ENCODE measurements at regions not wholly inside any gene's neighbourhood (a gene's known extent, or its start where the extent isn't known, plus 50 kb on each side); places are given as distances from the start of the nearest gene placed in this dataset.
"Not testable (repeated sequence)": the region's sequence is repeated elsewhere in the genome, so short reads cannot be mapped to it uniquely, and the experiment has no call there.

DNA sequence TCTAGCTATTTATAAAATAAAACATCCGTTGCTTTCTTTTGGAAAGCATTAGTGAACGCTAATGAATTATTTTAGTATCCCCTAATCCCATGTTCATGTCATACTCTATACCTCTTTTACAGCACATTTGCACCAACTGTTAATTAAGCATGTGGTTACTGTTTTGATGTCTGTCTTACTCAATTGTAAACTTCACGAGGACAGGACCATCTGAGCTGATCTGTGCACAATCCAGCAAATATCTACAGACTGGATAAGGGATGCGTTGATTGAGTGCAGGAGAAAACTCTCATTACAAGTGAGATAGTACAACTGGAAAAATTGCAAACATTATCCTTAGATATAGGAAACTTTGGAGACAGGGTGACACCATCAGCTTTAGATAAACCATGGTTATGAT lies 201.1 kb downstream of the PCDH20 start:
- DNase-seq, result no peak

DNA sequence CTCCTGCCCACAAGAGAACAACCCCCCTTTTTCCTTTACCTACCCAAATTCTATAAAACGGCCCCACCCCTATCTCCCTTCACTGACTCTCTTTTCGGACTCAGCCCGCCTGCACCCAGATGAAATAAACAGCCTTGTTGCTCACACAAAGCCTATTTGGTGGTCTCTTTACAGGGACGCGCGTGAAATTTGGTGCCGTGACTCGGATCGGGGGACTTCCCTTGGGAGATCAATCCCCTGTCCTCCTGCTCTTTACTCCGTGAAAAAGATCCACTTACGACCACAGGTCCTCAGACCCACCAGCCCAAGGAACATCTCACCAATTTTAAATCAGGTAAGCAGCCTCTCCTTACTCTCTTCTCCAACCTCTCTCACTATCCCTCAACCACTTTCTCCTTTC lies 209.8 kb downstream of the PCDH20 start:
- DNase-seq, result not testable (repeated sequence)

DNA sequence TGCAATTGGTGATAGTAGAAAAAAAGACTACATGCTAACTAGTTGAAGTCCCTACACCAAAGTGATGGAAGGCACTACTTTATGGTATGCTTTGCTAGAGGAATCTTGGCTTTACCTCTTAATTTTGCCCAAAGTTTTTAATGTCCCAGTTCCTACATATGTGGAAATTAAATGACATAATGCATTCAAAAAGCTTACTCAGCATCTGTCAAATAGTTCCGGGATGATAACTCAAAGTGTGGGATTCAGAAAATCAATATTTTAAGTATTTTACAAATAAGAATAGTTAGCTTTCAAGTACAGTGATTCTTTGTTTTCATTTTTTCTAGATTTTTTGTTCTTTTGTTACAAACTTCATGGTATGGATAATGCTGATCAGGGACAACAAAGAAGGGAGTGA lies 211.6 kb downstream of the PCDH20 start:
- no peak for DNase-seq

DNA sequence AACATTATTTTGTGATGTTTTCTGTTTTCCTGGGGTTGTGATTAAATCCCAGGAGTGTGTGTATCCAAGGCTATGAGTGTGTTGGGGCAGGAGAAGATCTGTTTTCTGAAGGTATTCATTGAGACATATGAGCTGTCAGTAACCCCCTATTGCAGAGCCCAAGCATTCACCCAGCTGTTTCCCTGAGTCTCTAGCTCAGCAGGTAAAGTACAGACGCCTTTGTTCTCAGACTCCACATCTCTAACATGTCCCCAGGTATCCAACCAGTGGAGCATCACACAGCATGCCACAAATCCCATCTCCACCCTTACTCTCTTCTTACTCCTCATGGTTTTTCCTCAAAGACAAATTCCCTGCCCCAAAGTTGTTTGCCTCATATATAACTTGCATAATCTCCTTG lies 213.6 kb downstream of the PCDH20 start:
- no peak for DNase-seq

DNA sequence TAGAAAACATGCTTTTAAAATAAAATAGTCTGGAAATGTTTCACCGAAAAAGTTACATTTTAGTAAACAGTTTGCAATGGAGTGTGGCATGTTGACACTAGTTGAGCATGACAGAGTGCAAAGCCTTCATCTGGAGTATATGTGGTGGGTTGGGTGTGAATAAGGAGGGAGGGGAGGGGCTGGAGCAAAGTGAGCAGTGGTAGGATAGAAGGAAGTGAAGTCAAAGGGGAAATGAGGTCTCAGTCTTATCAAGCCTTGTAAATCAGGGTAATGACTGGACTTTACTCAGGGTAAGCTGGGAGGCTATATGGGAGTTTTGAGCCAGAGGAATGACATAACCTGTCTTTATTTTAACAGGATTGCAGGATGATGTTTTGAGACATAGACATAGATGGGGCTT lies 222.8 kb downstream of the PCDH20 start:
- no peak for DNase-seq

DNA sequence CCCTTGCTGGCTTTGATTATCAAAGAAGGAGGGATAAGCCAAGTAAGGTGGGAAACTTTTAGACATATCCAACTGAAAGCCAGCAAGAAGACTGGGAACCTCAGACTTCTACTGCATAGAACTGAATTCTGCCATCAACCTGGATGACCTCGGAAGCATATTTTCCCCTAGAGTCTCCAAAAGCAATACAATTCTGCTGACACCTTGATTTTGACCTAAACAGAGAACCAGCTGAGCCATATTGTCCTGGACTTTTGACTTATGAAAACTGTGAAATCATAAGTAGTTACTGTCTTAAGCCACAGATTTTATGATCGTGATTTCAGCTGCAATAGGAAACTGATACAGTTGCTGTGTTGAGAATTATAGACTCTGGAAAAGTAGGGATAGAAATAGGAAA lies 227.6 kb downstream of the PCDH20 start:
- no peak for DNase-seq

DNA sequence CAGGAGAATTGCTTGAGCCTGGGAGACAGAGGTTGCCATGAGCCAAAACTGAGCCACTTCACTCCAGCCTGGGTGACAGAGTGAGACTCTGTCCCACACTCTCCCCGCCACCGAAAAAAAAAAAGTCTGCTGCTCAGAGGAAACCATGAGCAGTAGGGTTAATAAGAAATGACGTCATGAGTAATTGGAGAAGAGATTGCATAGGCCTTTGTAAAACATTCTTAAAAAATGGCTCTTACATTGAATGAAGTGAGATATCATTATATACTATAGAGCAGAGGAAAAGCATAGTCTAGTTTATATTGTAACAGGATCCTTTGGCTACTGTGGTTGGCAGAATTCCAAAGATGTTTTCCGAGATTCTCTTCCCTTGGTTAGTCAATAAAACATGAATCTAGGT lies 228.2 kb downstream of the PCDH20 start:
- no peak for DNase-seq

DNA sequence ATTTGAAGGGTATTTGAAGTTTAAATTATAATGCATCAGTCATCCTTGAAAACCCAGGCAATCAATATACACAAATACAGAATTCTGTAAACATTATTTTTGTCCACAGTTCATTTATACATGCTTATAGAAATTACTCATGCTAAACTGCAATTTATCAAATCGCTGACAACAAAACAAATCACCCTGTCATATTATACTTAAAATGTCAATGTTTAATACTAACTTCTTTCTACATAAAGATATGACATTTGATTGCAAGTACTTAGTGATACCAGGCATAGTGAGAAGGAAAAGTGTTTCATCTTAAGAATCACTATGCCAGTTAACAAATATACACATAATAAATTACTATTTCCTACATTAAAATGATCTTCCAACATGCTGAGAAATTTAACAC lies 232.0 kb downstream of the PCDH20 start:
- DNase-seq, result no peak

DNA sequence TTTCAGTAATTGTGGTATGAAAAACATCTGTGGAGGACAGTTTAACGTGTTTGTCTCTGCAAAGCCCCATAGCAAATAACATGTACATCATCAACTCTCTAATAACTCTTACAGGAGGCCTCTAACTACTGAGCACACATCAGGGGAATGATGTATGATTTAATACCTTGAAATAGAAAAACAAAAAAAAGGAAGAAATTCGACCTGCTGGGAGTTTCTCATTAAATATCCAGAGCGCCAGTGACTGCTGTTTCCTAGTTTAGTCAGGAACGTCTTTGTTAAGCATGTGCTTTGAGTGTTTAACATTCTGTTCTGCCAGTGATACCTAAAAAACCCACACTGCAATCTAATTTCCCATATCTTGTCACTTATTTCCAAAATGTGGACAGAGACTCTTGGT lies 235.4 kb downstream of the PCDH20 start:
- no peak for DNase-seq

DNA sequence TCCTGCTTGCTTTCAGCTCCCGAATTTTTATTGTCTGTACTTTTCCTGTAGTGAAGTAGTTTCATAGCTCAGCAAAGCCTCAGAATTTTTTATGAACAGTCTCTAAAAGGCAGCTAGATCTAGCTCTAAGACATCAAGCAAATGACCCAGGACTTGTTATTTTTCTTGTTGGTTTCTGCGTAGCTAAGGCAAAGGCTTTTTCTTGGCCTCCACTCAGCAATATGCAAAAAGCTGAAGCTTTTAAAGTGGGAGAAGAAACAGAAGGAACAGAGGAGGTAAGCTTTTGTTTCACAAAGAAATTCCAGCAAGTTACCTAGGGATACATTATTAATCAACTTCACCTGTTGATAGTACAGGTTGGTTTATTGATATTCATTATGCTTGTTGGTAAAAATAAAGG lies 235.9 kb downstream of the PCDH20 start:
- DNase-seq, result no peak

DNA sequence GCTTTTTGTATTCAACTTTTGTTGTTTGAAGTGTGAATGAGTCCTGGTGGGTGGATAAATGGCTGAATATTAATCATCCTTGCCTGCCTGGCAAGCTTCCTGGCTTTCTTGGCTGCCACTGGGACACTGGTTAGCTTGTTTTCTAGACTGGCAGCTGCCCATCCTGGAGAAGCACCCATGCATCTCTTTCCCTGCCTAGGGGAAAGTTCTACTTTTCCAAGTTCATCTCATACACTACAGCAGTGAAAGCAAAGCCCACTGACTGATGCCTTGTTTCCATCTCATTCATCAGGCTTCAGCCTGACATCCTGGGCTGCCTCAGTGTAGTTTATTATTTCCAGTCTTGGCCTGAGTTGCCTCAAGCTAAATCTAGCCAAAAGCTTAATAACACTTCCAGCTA lies 244.8 kb downstream of the PCDH20 start:
- no peak for DNase-seq

DNA sequence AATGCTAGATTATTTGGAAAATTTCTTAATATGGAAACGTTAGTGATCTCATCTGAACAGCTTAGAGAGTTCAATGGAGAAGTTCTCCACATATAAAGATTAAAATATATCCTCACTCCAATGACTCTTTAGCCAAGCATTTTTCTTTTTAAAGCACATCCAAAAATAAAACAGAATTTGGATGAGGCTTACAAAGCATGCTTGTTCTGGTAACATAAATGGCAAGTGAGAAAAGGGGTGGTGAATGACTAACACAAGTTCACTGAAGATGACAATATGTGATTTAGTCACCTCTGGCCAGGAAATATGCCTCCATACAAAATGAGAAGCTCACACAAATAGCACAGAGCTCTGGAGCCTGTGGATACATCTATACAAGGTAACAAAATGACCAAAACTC lies 253.0 kb downstream of the PCDH20 start:
- DNase-seq, result no peak

DNA sequence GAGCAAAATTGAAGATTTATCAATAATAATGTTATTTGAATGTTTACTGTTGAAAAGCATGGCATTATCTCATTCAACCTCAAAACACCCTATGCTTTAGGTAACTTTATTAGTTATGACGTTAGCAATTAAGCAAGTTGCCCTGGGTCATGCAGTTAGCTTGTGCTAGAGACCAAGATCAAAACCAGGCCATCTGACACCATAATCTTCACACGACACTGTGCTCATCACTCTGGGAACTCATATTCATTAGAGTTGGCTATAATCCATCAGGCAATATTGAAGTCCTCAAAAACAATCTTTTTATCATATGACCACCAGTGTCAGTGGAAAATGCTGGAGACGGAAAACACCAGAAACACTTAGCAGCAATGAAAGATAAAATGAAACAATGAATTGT lies 253.5 kb downstream of the PCDH20 start:
- no peak for DNase-seq

DNA sequence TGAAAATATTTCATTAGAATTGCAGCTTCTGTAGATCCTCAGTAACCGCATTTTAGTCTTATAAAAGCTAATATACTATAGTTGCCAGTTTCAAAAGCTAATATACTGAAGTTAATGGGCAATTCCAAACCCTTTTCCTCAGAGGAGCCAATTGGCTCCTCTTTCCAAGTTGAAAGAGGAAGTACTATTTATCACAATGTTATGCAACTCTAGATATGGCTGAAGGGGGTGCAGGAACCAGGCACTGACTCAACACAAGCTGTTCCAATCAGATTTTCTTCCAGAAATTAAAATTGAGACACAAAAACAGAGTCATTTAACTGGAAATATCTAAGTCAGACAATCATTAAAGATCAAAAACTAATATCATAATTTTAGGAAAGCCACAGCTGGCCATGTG lies 258.9 kb downstream of the PCDH20 start:
- DNase-seq, result no peak

DNA sequence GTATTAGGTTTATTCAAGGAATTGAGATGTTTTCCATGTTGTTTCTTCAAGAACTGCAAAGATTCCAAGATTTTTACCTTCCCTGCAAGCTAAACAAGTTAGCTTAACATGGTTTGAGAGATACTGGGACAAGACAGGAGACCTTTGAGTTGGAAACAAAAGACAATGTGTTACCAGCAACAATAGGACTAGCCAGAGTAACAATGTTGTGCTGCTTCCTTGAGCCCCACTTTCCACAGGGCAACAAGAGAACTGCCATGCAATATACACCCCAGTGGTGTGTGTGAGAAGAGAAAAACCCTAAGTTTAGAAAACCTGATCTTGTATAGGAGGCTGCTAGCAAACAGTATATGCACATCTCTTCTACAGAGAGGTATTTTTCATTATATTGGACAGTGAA lies 264.6 kb downstream of the PCDH20 start:
- DNase-seq, result no peak

DNA sequence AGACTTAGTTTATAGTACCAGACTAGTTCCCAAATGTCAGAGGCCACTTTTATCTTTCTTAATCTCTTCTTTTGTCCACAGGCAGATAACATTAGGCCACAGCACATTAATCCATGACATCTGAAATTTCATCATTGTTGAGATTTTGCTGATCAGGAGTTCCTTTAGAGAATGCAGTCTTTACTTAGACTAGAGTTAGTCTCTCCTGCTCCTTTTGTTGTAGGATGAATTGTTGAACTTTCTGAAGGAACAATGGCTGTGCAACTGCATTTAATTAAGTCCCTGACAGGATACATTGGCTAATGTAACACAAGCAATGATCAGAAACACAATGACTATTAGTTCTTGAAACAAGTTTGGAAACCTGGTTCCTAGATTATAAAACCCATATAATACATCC lies 266.3 kb downstream of the PCDH20 start:
- no peak for DNase-seq

DNA sequence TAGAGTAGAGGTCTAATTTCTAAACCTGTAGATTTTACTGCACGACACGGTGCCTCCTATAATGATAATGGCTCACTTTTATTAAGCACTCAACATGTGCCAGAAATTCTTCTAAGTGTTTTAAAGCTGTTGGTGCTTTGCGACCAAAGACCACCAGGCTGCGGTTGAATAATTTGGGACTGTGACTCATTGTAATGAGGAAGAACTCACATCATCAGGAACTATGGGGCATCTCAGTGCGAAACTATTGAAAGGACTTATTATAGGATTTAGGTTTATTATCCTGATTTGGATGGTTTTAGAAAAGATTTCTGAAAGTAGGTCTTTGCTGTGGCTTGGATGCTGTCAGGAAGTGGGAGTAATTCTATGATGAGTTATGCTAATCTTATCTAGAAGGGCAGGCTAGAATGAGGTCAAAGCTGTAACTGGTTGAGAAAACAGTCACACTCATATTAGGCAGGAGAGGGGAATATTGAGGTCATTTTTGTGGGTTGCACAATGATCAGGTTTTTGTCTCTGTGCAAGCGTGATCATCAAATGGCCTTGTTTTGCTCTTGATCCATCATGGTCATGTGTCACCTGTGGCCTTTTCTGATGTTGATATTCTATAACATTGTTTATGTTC lies 266.8 kb downstream of the PCDH20 start:
- DNase-seq, result no peak

DNA sequence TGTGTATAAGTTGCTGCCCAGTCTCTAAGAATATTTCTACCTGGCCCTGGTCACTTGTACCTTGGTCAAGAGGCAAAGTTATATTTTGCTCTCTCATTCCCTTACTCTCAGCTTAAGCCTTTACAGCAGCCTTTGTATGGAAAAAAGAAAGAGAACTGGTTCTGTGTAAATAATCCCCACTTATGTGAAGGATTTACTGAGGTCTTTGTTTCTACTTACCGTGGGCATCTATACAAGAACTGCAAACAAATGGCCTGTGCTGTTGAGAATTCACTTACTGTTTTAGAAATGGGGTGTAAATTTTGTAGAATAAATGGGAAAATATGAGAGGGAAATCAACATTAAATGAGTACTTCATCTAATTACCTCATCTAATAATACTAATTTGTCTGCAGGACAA lies 267.4 kb downstream of the PCDH20 start:
- DNase-seq, result no peak

DNA sequence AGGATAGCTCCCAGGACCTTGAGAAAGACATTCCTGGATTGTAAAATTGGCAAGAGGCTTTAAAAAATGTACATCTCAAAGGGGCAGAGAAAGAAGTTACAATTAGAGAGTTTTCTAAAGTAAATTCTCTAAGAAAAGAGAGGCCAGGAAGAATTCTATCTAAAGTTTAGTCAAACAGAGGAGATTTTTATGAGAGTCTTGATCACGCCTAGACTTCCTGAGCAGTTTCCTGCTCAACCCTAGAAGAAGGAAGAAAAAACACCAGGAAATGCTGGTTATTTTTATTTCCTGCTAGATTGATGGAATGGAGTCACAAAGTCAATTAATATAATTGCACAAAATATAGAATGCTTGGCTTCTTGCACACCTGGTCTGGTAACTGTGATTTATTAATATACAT lies 269.1 kb downstream of the PCDH20 start:
- DNase-seq, result no peak

DNA sequence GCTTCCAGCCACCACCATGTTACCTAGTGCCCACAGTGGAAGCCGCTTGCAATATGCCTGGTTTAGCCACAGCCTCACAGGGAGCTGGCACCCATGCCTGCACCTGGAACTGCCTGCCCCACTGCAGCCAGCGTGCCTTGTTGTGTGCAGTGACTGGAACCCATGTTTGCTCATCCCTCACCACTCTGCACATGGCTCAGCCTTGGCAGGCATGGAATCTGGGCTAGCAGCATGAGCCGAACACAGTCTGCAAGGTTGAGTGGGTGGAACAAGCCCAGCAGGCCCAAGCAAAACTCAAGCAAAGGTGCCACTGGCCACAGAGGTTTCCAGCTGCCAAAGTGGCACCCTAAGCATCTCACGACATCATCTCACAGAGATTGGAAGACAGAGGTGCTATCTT lies 269.5 kb downstream of the PCDH20 start:
- no peak for DNase-seq

DNA sequence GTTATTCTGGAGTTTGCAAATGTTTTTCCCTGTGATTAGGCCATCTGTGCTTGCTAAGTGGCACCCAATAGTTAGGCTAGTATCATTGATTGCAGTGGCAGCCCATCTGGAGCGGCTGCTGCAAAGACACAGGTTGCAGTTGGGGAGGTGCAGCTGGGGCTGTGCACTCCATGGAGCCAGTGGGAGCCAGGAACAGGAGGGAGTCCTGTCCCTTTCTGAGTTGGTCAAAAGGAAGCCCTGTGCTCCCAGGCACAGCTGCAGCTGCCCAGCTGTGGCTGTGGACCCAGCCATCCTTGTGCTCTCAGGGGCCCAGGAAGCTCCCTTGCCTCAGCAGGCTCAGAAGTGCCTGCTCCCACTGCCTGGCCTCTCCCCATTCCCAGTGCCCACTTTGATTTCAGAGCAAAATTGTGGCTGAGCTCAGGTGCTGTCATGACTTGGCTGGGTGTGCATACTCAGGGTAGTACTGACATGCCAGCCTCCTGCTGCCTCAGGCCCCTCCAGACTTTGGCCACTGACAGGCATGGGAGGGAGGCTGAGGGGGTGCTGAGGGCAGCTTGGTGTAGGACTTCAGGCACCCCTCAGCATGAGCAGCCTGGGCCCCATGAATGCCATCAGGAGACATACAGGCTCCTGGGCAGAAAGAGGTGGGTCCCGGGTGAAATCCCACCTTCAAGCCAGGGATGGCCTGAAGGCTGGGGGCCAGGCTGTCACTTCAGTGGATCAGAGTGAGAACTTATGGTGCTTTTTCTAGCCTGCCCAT lies 270.6 kb downstream of the PCDH20 start:
- DNase-seq, result no peak

DNA sequence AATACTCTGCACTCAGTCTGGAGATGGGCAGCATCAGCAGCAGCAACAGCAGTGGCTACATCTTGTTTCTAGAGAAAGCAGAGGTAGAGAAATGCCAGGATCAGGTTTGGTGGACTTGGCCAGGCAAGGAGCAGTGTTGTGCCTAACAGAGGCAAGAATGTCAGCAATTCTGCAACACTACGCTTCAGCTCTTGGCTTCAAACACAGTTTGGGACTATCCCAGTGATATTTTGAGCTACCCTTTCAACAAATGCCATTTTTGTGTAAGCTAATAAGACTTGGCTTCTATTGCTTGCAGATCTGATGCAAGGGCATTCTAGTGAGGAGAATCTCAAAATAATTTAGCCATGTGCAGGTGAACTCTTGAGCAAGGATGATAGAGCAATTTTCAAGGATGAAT lies 271.3 kb downstream of the PCDH20 start:
- DNase-seq, result no peak

DNA sequence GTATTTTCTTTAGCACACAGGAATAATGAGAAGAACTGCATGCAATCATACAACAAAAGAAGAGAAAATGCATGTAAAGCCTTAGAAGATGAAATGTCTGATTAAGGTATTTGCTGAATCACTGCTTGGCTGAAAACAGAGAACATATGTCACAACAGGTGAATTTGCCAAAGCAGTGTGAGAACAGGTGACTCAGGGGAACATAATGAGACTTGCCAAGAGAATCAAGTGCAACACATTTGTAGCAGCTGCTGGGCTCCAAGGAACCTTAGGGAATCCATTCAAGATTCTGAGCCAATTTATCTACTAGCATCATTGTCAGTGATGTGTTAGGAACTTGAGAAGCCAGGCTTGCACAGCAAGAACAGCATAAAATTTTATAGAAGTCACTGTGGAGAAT lies 273.1 kb downstream of the PCDH20 start:
- DNase-seq, result no peak

DNA sequence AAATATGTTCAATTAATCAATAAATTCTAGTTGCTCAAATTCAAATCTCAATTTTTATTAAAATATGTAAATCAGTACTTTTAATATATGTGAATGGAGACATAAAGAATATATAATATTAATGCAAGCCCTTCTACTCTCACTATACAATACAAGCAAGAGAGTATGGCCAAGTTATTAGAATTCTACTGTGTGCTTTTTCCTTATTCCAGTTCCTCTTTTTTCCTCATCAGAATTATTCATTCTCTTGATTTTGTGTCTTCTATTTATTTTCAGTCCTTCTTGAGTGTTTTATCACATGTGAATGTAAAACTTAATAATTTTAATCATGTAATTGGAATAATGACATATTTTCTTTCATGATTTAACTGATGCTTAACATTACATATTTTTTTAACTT lies 276.8 kb downstream of the PCDH20 start:
- no peak for DNase-seq

DNA sequence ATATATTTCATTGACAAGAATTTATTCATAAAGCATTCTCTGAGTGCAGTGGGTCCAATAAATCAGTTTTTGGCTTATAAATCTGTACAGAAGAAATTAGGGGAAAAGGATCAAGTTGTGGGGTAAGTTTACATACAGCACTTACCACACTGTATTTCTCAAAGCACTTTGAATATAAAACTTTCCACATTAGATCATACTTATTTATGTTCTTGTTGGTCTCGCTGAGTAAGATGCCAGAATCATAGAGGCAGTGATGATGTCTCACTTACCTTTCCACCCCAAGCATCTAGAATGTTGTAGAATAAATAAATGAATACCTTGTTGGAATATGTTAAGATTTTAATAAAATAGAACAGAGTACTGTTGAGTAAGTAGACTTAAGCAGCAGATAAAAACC lies 279.1 kb downstream of the PCDH20 start:
- DNase-seq, result no peak
